Ascending aorta (tissue), 2 donors: ENCODE measurements at regions not wholly inside any gene's neighbourhood (a gene's known extent, or its start where the extent isn't known, plus 50 kb on each side); places are given as distances from the start of the nearest gene placed in this dataset.

Experiments
- DNase-seq, 2 donors: peaks; one replicate each; pipeline ENCODE4 v3.0.0-alpha.2; 2019; ENCODE audit warnings: low spot score in 2 of 2
- H3K27ac ChIP-seq, 2 donors: fragments of 200-600 bp; sonication (generic); one replicate each; pipeline ENCODE4 v1.5.1; 2016 to 2017; ENCODE audit warnings: mild to moderate bottlenecking in 1 of 2
- H3K27me3 ChIP-seq: fragments of 200-600 bp; sonication (generic); one replicate; pipeline ENCODE4 v1.5.1; 2017
- H3K36me3 ChIP-seq, 2 donors: fragments of 200-600 bp; sonication (generic); one replicate each; pipeline ENCODE4 v1.5.1; 2016
- H3K4me1 ChIP-seq, 2 donors: fragments of 200-600 bp; sonication (generic); one replicate each; pipeline ENCODE4 v1.5.1; 2016 to 2017; ENCODE audit warnings: mild to moderate bottlenecking in 1 of 2
- H3K4me3 ChIP-seq, 2 donors: fragments of 200-600 bp; sonication (generic); one replicate each; pipeline ENCODE4 v1.5.1; 2016 to 2017; ENCODE audit warnings: mild to moderate bottlenecking in 1 of 2
- H3K9me3 ChIP-seq, 2 donors: fragments of 200-600 bp; sonication (generic); one replicate each; pipeline ENCODE4 v1.5.1; 2016
- intact Hi-C: fragments of 100-400 bp; cut with DNase I; formaldehyde crosslinking; loops from one replicate; pipeline ENCODE4 v1.15.1; 2023
- TF ChIP-seq, protein P1 (sequence below), 3 experiments: fragments of 200-600 bp in 2 of 3; fragments of 450-650 bp in 1 of 3; sonication (generic) in 2 of 3; IDR thresholded peaks; one replicate each; pipeline ENCODE4 v1.5.1; 2016 to 2019; ENCODE audit warnings: antibody characterized with exemption in 3 of 3, mild to moderate bottlenecking in 1 of 3, moderate library complexity in 1 of 3

- no peaks in the 10 kb centered on the region for H3K27me3 ChIP-seq
- DNase-seq, result no peak
- H3K4me1 ChIP-seq, result no peaks in the 10 kb centered on the region
- no peaks in the 10 kb centered on the region for H3K36me3 ChIP-seq
- no peak overlapping the region for H3K4me3 ChIP-seq
- no peak overlapping the region for H3K27ac ChIP-seq
- H3K9me3 ChIP-seq, result no peaks in the 10 kb centered on the region
- intact Hi-C loops, result no loop called here
- TF ChIP-seq, protein P1, sequence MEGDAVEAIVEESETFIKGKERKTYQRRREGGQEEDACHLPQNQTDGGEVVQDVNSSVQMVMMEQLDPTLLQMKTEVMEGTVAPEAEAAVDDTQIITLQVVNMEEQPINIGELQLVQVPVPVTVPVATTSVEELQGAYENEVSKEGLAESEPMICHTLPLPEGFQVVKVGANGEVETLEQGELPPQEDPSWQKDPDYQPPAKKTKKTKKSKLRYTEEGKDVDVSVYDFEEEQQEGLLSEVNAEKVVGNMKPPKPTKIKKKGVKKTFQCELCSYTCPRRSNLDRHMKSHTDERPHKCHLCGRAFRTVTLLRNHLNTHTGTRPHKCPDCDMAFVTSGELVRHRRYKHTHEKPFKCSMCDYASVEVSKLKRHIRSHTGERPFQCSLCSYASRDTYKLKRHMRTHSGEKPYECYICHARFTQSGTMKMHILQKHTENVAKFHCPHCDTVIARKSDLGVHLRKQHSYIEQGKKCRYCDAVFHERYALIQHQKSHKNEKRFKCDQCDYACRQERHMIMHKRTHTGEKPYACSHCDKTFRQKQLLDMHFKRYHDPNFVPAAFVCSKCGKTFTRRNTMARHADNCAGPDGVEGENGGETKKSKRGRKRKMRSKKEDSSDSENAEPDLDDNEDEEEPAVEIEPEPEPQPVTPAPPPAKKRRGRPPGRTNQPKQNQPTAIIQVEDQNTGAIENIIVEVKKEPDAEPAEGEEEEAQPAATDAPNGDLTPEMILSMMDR (IDR thresholded peaks at IDR 0.05), result no peak
Measured at GRCh38 chrX:51407520-51408409, 75.1 kb downstream of the NUDT10 start.

GRCh38 chrX:51406688-51407519, 74.3 kb downstream of the NUDT10 start:
- TF ChIP-seq, protein P1 (IDR thresholded peaks at IDR 0.05), result no peak
- no peak for DNase-seq

GRCh38 chrX:51404445-51404844, 71.8 kb downstream of the NUDT10 start:
- Histone ChIP-seq H3K4me3 (no peak overlapping the region), H3K9me3 (no peaks in the 10 kb centered on the region), H3K36me3 (no peaks in the 10 kb centered on the region), H3K27me3 (no peaks in the 10 kb centered on the region), H3K4me1 (no peaks in the 10 kb centered on the region), H3K27ac (no peak overlapping the region)
- intact Hi-C loops, result no loop called here
- DNase-seq, result no peak
- TF ChIP-seq, protein P1 (IDR thresholded peaks at IDR 0.05), result no peak

More at GRCh38 chrX:51406688-51407519, 74.3 kb downstream of the NUDT10 start:
- no peaks in the 10 kb centered on the region for H3K4me1 ChIP-seq
- H3K27ac ChIP-seq, result no peak overlapping the region
- intact Hi-C loops, result no loop called here
- H3K9me3 ChIP-seq, result no peaks in the 10 kb centered on the region
- H3K27me3 ChIP-seq, result no peaks in the 10 kb centered on the region
- no peak overlapping the region for H3K4me3 ChIP-seq
- no peaks in the 10 kb centered on the region for H3K36me3 ChIP-seq

DNA sequence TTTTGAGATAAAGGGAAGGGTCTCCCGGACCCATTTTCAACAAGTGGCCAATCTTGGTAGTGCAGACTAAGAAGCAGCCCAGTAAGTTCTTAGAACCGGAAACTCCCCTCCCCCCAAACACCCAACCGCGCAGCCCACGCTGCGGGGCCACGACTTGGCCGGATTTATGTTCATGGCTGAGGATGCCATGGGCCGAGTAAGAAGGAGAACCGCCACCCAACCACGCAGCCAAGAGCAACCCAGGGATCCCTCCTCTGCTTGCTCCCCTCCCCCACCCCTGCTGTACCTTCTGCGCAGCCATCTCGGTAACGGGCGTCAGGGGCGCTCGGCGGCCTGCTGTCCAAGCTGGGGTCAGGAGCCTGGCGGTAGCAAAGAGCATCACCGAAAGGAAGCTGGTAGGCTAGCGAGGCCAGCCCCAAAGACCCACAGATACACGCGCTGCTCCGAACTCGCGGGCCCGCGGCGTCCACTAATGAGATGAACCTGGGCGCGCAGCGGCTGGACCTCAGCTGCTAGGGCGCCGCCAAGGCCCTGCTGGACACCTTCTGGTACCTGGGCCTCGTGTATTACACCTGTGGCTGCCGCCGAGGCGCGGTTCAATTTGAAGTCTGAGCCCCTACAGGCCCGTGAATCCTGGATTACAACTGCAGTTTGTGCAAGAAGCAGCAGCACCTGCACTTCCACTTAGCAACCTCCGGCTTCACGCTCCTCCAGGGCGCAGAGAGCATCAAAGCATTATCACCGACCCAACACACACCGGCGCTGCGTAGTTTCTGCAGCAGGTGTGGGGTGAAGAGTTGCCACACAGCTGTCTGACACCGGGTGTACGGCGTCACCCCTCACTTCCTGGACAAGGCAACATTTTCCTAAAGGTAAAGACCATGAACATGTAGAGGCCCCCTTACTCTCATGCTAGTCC, 63.4 kb downstream of the NUDT10 start:
- H3K27me3 ChIP-seq, result no peaks in the 10 kb centered on the region
- H3K4me1 ChIP-seq, result no peaks in the 10 kb centered on the region
- H3K9me3 ChIP-seq, result no peaks in the 10 kb centered on the region
- peak overlapping the region; percentile 35 to 53 for H3K27ac ChIP-seq
- TF ChIP-seq, protein P1 (IDR thresholded peaks at IDR 0.05), result peak in 1 of 3 experiments; percentile 34
- intact Hi-C loops, result loop anchor here (2.0 to 10.0 kb wide), 3 partner anchors 59 to 1471 kb away; partner anchors contain the start of genes CLCN5 and MAGED1
- no peaks in the 10 kb centered on the region for H3K36me3 ChIP-seq
- no peak for DNase-seq
- H3K4me3 ChIP-seq, result peak overlapping the region; percentile 50 to 61

- H3K9me3 ChIP-seq, result no peaks in the 10 kb centered on the region
- no peaks in the 10 kb centered on the region for H3K27me3 ChIP-seq
- intact Hi-C loops, result loop anchor here (10.0 kb wide), 2 partner anchors 499 to 1471 kb away; partner anchors contain the start of genes CLCN5 and MAGED1
- H3K4me3 ChIP-seq, result peak overlapping the region; percentile 50 to 61
- TF ChIP-seq, protein P1 (IDR thresholded peaks at IDR 0.05), result peak in 1 of 3 experiments; percentile 46
- DNase-seq, result no peak
- no peak overlapping the region for H3K27ac ChIP-seq
- no peaks in the 10 kb centered on the region for H3K36me3 ChIP-seq
- no peaks in the 10 kb centered on the region for H3K4me1 ChIP-seq
Measured at GRCh38 chrX:51395480-51395809, 62.8 kb downstream of the NUDT10 start.
